OCI-LY7 (cell line): ENCODE measurements at regions not wholly inside any gene's neighbourhood (a gene's known extent, or its start where the extent isn't known, plus 50 kb on each side); places are given as distances from the start of the nearest gene placed in this dataset.

Experiments used
- BruUV-seq: library from RNA; stranded (reverse); fragments of 400-500 nt; replicated peaks from 2 replicates; lab custom pipeline; 2021; lab: Mats Ljungman, UMichigan
- CTCF ChIA-PET: fragments of 300-600 bp; sonication (Branson Sonifier 250); formaldehyde crosslinking; loops from one replicate; lab custom pipeline; 2022; ENCODE audit warnings: antibody characterized with exemption; ENCODE audit not compliant: unreplicated experiment; lab: Charles Lee
- POLR2A ChIA-PET: fragments of 300-600 bp; sonication (Branson Sonifier 250); formaldehyde crosslinking; loops from one replicate; lab custom pipeline; 2022; ENCODE audit warnings: antibody characterized with exemption; lab: Charles Lee
- DNase-seq: peaks from one replicate; pipeline ENCODE4 v3.0.0-alpha.2; 2015; ENCODE audit warnings: low spot score
- H2AFZ ChIP-seq: fragments of 200-600 bp; sonication (generic), shearing (Covaris generic); 2 replicates; pipeline ENCODE4 v1.6.1; 2014; ENCODE audit warnings: mild to moderate bottlenecking, antibody characterized with exemption, low read length, moderate library complexity
- H3K27ac ChIP-seq: fragments of 200-600 bp; sonication (generic); 2 replicates; pipeline ENCODE4 v1.5.1; 2014; ENCODE audit warnings: mixed run types, low read depth, mild to moderate bottlenecking, moderate library complexity, low read length, inconsistent platforms; ENCODE audit not compliant: poor library complexity, severe bottlenecking
- H3K36me3 ChIP-seq: fragments of 200-600 bp; sonication (generic); 2 replicates; pipeline ENCODE4 v1.6.1; 2014; ENCODE audit warnings: mild to moderate bottlenecking, antibody characterized with exemption, low read length, moderate library complexity, mixed read lengths; ENCODE audit not compliant: insufficient read depth
- H3K4me1 ChIP-seq: fragments of 200-600 bp; sonication (generic); 2 replicates; pipeline ENCODE4 v1.5.1; 2014; ENCODE audit warnings: mild to moderate bottlenecking, low read length; ENCODE audit not compliant: insufficient read depth, poor library complexity, severe bottlenecking
- H3K4me2 ChIP-seq: fragments of 200-600 bp; sonication (generic); 2 replicates; pipeline ENCODE4 v1.6.1; 2014; ENCODE audit warnings: mild to moderate bottlenecking, low read length
- H3K4me3 ChIP-seq: fragments of 200-600 bp; sonication (generic); 2 replicates; pipeline ENCODE4 v1.5.1; 2014; ENCODE audit warnings: mild to moderate bottlenecking, low read depth, low read length; ENCODE audit not compliant: poor library complexity, severe bottlenecking
- H3K79me2 ChIP-seq: fragments of 200-600 bp; sonication (generic); 2 replicates; pipeline ENCODE4 v1.6.1; 2016; ENCODE audit warnings: low read depth, mild to moderate bottlenecking, low read length, moderate library complexity, mixed read lengths; ENCODE audit not compliant: insufficient read depth
- H3K9me2 ChIP-seq: fragments of 200-600 bp; sonication (generic); 2 replicates; pipeline ENCODE4 v1.6.1; 2016; ENCODE audit warnings: mild to moderate bottlenecking, low read length, mixed read lengths; ENCODE audit not compliant: insufficient read depth
- H3K9me3 ChIP-seq: fragments of 200-600 bp; sonication (generic); 2 replicates; pipeline ENCODE4 v1.6.1; 2014; ENCODE audit warnings: mild to moderate bottlenecking, mixed run types, low read length, mixed read lengths
- H4K20me1 ChIP-seq: fragments of 200-600 bp; sonication (generic); 2 replicates; pipeline ENCODE4 v1.6.1; 2014; ENCODE audit warnings: mild to moderate bottlenecking, antibody characterized with exemption, low read length, moderate library complexity, mixed read lengths; ENCODE audit not compliant: insufficient read depth
- EZH2phosphoT487 ChIP-seq: fragments of 200-600 bp; sonication (generic); IDR thresholded peaks from 2 replicates; pipeline ENCODE4 v1.6.1; 2018; ENCODE audit warnings: low read depth, borderline replicate concordance, mild to moderate bottlenecking, mixed run types, antibody characterized with exemption, low read length, moderate library complexity, mixed read lengths
- intact Hi-C: fragments of 100-400 bp; cut with micrococcal nuclease; formaldehyde crosslinking; loops from one replicate; pipeline ENCODE4 v1.10.0; 2022; ENCODE audit not compliant: unreplicated experiment
- TF ChIP-seq, protein P1 (sequence below): fragments of 200-600 bp; sonication (generic); conservative IDR thresholded peaks from 2 replicates; pipeline ENCODE4 v1.5.1; 2014; ENCODE audit warnings: mild to moderate bottlenecking, antibody characterized with exemption, low read length, moderate library complexity, mixed read lengths

- BruUV-seq: no TSS peak
- POLR2A ChIA-PET: interaction anchor here (0.6 to 1.2 kb wide), 2 partner anchors 29 to 72 kb away, joined by 3 read pairs; no protein-coding TSS in a partner anchor
- Histone ChIP-seq H3K36me3 (no peaks in the 10 kb centered on the region), H2AFZ (no peak overlapping the region), H3K9me3 (no peaks in the 10 kb centered on the region), H4K20me1 (no peaks in the 10 kb centered on the region), H3K4me2 (no peak overlapping the region), H3K9me2 (no peaks in the 10 kb centered on the region), H3K4me1 (peaks cover 22% of the 10 kb centered on the region), H3K4me3 (no peak overlapping the region), H3K27ac (no peak overlapping the region), H3K79me2 (no peaks in the 10 kb centered on the region)
- CTCF ChIA-PET: no interaction called here
- intact Hi-C loops: no loop called here
- TF ChIP-seq EZH2phosphoT487: no peak
- TF ChIP-seq, protein P1, sequence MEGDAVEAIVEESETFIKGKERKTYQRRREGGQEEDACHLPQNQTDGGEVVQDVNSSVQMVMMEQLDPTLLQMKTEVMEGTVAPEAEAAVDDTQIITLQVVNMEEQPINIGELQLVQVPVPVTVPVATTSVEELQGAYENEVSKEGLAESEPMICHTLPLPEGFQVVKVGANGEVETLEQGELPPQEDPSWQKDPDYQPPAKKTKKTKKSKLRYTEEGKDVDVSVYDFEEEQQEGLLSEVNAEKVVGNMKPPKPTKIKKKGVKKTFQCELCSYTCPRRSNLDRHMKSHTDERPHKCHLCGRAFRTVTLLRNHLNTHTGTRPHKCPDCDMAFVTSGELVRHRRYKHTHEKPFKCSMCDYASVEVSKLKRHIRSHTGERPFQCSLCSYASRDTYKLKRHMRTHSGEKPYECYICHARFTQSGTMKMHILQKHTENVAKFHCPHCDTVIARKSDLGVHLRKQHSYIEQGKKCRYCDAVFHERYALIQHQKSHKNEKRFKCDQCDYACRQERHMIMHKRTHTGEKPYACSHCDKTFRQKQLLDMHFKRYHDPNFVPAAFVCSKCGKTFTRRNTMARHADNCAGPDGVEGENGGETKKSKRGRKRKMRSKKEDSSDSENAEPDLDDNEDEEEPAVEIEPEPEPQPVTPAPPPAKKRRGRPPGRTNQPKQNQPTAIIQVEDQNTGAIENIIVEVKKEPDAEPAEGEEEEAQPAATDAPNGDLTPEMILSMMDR: no peak
- DNase-seq: no peak
These were observed 70.2 kb upstream of the MORC3 start for GRCh38 chr21:36249576-36250422.

- ChIA-PET CTCF (no interaction called here), POLR2A (no interaction called here)
- no peak overlapping the region for H2AFZ ChIP-seq
- DNase-seq: no peak
- no peak overlapping the region for H3K4me2 ChIP-seq
- no TSS peak for BruUV-seq
- no peak for TF ChIP-seq EZH2phosphoT487
- TF ChIP-seq, protein P1: no peak
- no peaks in the 10 kb centered on the region for H3K9me3 ChIP-seq
- no peaks in the 10 kb centered on the region for H3K79me2 ChIP-seq
- no peak overlapping the region for H3K4me3 ChIP-seq
- peaks cover 29% of the 10 kb centered on the region for H3K4me1 ChIP-seq
- H3K27ac ChIP-seq: no peak overlapping the region
- H4K20me1 ChIP-seq: no peaks in the 10 kb centered on the region
- no peaks in the 10 kb centered on the region for H3K9me2 ChIP-seq
- intact Hi-C loops: no loop called here
- no peaks in the 10 kb centered on the region for H3K36me3 ChIP-seq
These were observed 69.4 kb upstream of the MORC3 start for GRCh38 chr21:36250423-36251075.
